K562 (cell line): ENCODE measurements at regions not wholly inside any gene's neighbourhood (a gene's known extent, or its start where the extent isn't known, plus 50 kb on each side); places are given as distances from the start of the nearest gene placed in this dataset.

ENCODE experiments used
- ATAC-seq: fragments of 200-7000 bp; cut with Tn5 transposase; 3 replicates; pipeline ENCODE4 v1.9.1; 2020; ENCODE audit warnings: moderate library complexity
- BruUV-seq: library from RNA; stranded (reverse); fragments of 400-500 nt; replicated peaks from 2 replicates; lab custom pipeline; 2021; lab: Mats Ljungman, UMichigan
- CTCF ChIA-PET: fragments of 300-600 bp; formaldehyde crosslinking; extraction: SDS; loops from one replicate; lab custom pipeline; 2021; ENCODE audit warnings: low intra/inter-chr PET ratio; lab: Yijun Ruan, JAX
- POLR2A ChIA-PET: fragments of 300-600, 350-650 bp; sonication (Branson Sonifier 250); formaldehyde crosslinking; extraction: SDS; loops from one replicate; lab custom pipeline; 2021; ENCODE audit warnings: antibody characterized with exemption, inconsistent platforms; lab: Yijun Ruan, JAX
- DNase-seq, 4 experiments: peaks; one replicate each; pipeline versions ENCODE4 v3.0.0 to v3.0.0-alpha.2; 2011 to 2018; ENCODE audit warnings: low spot score in 3 of 4, mixed read lengths in 3 of 4; ENCODE audit errors: extremely low read depth in 1 of 4
- FAIRE-seq: peaks from 2 replicates; lab custom pipeline; 2011; peaks lifted over from hg19 to GRCh38; lab: Jason Lieb, UNC
- H2AFZ ChIP-seq: 2 replicates; pipeline ENCODE4 v1.6.0; 2011; ENCODE audit warnings: low read depth, low read length, control low read depth, inconsistent platforms
- H3K27ac ChIP-seq: fragments of 200-600 bp; 3 replicates; pipeline ENCODE4 v1.8.0; 2011; ENCODE audit warnings: low read depth, mild to moderate bottlenecking, control low read depth, inconsistent platforms, low read length, moderate library complexity, mixed read lengths; ENCODE audit errors: extremely low read depth
- H3K27me3 ChIP-seq, 2 experiments: fragments of 300-600 bp in 1 of 2; 2 replicates in 1 of 2; 3 replicates in 1 of 2; pipeline versions ENCODE4 v1.6.0 to v1.8.0; 2011; ENCODE audit warnings: inconsistent platforms in 2 of 2, low read length in 2 of 2, mild to moderate bottlenecking in 1 of 2, mixed read lengths in 1 of 2, moderate library complexity in 1 of 2; ENCODE audit not compliant: control insufficient read depth in 2 of 2, insufficient read depth in 2 of 2
- H3K36me3 ChIP-seq: fragments of 300-600 bp; 3 replicates; pipeline ENCODE4 v1.8.0; 2011; ENCODE audit warnings: mild to moderate bottlenecking, low read length, inconsistent platforms; ENCODE audit not compliant: control insufficient read depth, insufficient read depth
- H3K4me1 ChIP-seq, 2 experiments: fragments of 200-600 bp in 1 of 2; replicated peaks in 1 of 2; 2 replicates in 1 of 2; 3 replicates in 1 of 2; pipeline versions ENCODE4 v1.5.1 to v1.8.0; 2011; ENCODE audit warnings: inconsistent platforms in 2 of 2, low read length in 2 of 2, mild to moderate bottlenecking in 1 of 2, mixed read lengths in 1 of 2, moderate library complexity in 1 of 2; ENCODE audit not compliant: control insufficient read depth in 2 of 2, insufficient read depth in 2 of 2
- H3K4me2 ChIP-seq: 2 replicates; pipeline ENCODE4 v1.6.1; 2011; ENCODE audit warnings: low read length, control low read depth, inconsistent platforms, mixed read lengths; ENCODE audit not compliant: insufficient read depth
- H3K4me3 ChIP-seq: fragments of 200-600 bp; sonication (generic), shearing (Covaris generic); 2 replicates; pipeline ENCODE4 v1.5.1; 2016; ENCODE audit warnings: control low read depth, inconsistent platforms
- H3K79me2 ChIP-seq: fragments of 200-600 bp; 3 replicates; pipeline ENCODE4 v1.8.0; 2011; ENCODE audit warnings: low read length, inconsistent platforms; ENCODE audit not compliant: control insufficient read depth, insufficient read depth
- H3K9ac ChIP-seq, 2 experiments: 2 replicates each; pipeline versions ENCODE4 v1.6.0 to v1.6.1; 2011; ENCODE audit warnings: low read depth in 2 of 2, low read length in 2 of 2, control low read depth in 1 of 2, inconsistent platforms in 1 of 2, mild to moderate bottlenecking in 1 of 2, mixed read lengths in 1 of 2; ENCODE audit not compliant: insufficient read depth in 1 of 2
- H3K9me1 ChIP-seq: one replicate; pipeline ENCODE4 v1.6.0; 2011; ENCODE audit warnings: inconsistent platforms, mild to moderate bottlenecking, low read length, moderate library complexity; ENCODE audit not compliant: control insufficient read depth, insufficient read depth
- H3K9me3 ChIP-seq: replicated peaks from 2 replicates; pipeline ENCODE4 v1.5.1; 2011; ENCODE audit warnings: low read depth, low read length, inconsistent platforms; ENCODE audit not compliant: control insufficient read depth, insufficient read depth
- H4K20me1 ChIP-seq: replicated peaks from 2 replicates; pipeline ENCODE4 v1.6.1; 2011; ENCODE audit warnings: low read length, inconsistent platforms, mixed read lengths; ENCODE audit not compliant: control insufficient read depth, insufficient read depth
- BRD9 ChIP-seq: fragments of 450-650 bp; IDR thresholded peaks from 2 replicates; pipeline ENCODE4 v1.6.1; 2018; ENCODE audit warnings: low read depth; ENCODE audit not compliant: partially characterized antibody
- CBX5 ChIP-seq: IDR thresholded peaks from 2 replicates; pipeline ENCODE4 v1.6.1; 2014; ENCODE audit warnings: low read depth, borderline replicate concordance
- MTA3 ChIP-seq: fragments of 450-650 bp; formaldehyde crosslinking; IDR thresholded peaks from 2 replicates; pipeline ENCODE4 v1.6.1; 2017; ENCODE audit warnings: mild to moderate bottlenecking, borderline replicate concordance
- RUNX1 ChIP-seq: sonication (generic); IDR thresholded peaks from 2 replicates; pipeline ENCODE4 v1.6.1; 2016; ENCODE audit warnings: antibody characterized with exemption, low read depth
- ZC3H8 ChIP-seq: fragments of 450-650 bp; IDR thresholded peaks from 2 replicates; pipeline ENCODE4 v1.6.1; 2017
- ZNF24 ChIP-seq: fragments of 450-650 bp; IDR thresholded peaks from 2 replicates; pipeline ENCODE4 v1.6.1; 2016
- ZNF586 ChIP-seq: fragments of 450-650 bp; formaldehyde crosslinking; conservative IDR thresholded peaks from 2 replicates; pipeline ENCODE4 v1.4.0; 2020; ENCODE audit warnings: mild to moderate bottlenecking, moderate library complexity
- WGBS: fragments of 100-300 bp; shearing (Covaris generic); methylation state at CpG from one replicate; pipeline ENCODE4 v1.1.6; 2016; ENCODE audit warnings: low coverage, mixed read lengths; ENCODE audit not compliant: insufficient coverage; ENCODE audit errors: missing lambda C conversion rate; 5-methylcytosine and 5-hydroxymethylcytosine counted together
- in situ Hi-C: fragments of 300-500 bp; cut with MboI; formaldehyde crosslinking; loops from 4 replicates; pipeline ENCODE4 v1.15.0; 2018; ENCODE audit warnings: inconsistent platforms, mixed read lengths
- intact Hi-C: fragments of 100-400 bp; cut with micrococcal nuclease; formaldehyde crosslinking; loops from 2 replicates; pipeline ENCODE4 v1.14.2; 2022
- TF ChIP-seq, protein P1 (sequence below): sonication (generic); formaldehyde crosslinking; IDR thresholded peaks from 2 replicates; pipeline ENCODE4 v1.8.1; 2023; ENCODE audit warnings: mild to moderate bottlenecking, missing genetic modification reagents, moderate library complexity
- TF ChIP-seq, protein P2 (sequence below): IDR thresholded peaks from 2 replicates; pipeline ENCODE4 v1.6.1; 2016; ENCODE audit warnings: missing genetic modification characterization, missing compliant biosample characterization
- TF ChIP-seq, protein P3 (sequence below): fragments of 250-450 bp; sonication (Bioruptor Pico); IDR thresholded peaks from 2 replicates; pipeline ENCODE4 v1.4.0; 2020; ENCODE audit warnings: mild to moderate bottlenecking, moderate library complexity, borderline replicate concordance
- TF ChIP-seq, protein P4 (sequence below): sonication (generic); formaldehyde crosslinking; IDR thresholded peaks from 2 replicates; pipeline ENCODE4 v1.8.1; 2023; ENCODE audit warnings: missing genetic modification reagents, mild to moderate bottlenecking, borderline replicate concordance

DNA sequence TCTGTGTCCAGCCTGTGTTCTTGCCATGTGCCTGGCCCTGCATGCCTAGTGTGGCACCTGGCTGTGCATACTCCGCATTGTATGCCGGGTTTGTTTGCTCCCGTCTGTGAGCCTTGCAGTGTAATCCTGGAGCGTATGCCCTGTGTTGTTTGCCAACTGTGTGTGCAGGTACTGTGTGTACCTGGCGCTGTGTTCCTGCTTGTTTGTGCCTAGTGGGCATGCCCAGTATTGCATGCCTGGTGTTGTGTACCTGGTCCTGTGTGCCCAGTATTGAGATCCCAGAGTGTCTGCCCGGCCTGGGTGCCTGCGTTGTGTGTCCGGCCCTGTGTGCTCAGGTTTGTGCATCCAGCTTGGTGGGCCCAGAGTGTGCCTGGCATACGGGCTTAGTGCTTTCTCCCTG is 54.5 kb upstream of the CHRNA7 start (continued):
- TF ChIP-seq, protein P1, sequence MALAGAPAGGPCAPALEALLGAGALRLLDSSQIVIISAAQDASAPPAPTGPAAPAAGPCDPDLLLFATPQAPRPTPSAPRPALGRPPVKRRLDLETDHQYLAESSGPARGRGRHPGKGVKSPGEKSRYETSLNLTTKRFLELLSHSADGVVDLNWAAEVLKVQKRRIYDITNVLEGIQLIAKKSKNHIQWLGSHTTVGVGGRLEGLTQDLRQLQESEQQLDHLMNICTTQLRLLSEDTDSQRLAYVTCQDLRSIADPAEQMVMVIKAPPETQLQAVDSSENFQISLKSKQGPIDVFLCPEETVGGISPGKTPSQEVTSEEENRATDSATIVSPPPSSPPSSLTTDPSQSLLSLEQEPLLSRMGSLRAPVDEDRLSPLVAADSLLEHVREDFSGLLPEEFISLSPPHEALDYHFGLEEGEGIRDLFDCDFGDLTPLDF, result no peak
- TF ChIP-seq ZNF24, result no peak
- TF ChIP-seq, all 486 proteins: peak for 0

DNA sequence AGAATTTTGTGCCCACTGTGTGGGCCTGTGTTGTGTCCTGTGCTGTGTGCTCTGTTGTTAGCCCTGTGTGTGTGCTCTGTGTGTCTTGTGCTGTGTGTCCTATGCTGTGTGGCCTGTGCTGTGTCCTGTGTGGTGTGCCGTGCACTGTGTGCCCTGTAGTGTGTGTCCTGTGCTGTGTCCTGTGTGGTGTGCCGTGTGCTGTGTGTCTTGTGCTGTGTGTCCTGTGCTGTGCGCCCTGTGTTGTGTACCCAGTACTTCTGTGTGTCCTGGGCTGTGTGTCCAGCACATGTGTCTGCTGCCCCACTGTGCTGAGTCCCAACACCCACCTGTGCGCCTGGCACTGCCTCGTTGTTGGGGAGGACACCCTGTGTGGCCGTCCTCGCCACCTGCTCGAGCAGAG is 53.2 kb upstream of the CHRNA7 start:
- in situ Hi-C loops (loop anchor here (25.0 kb wide), 1 partner anchor 1715 kb away; no protein-coding TSS in a partner anchor), intact Hi-C loops (loop anchor here (5.0 to 10.0 kb wide), 2 partner anchors 330 to 542 kb away; no protein-coding TSS in a partner anchor)
- BruUV-seq, result no TSS peak
- Histone ChIP-seq H4K20me1 (no peaks in the 10 kb centered on the region), H2AFZ (no peak overlapping the region), H3K27ac (no peak overlapping the region), H3K9ac (no peak overlapping the region), H3K36me3 (no peaks in the 10 kb centered on the region), H3K4me2 (no peak overlapping the region), H3K9me1 (no peaks in the 10 kb centered on the region), H3K79me2 (no peaks in the 10 kb centered on the region), H3K27me3 (peaks cover 0 to 1% of the 10 kb centered on the region in 2 experiments; a peak in 1 of 5 replicates), H3K4me3 (no peak overlapping the region), H3K9me3 (no peaks in the 10 kb centered on the region), H3K4me1 (peaks cover 0 to 4% of the 10 kb centered on the region in 2 experiments; a peak in 2 of 5 replicates)
- POLR2A ChIA-PET, result no interaction called here
- no peak for ATAC-seq
- CTCF ChIA-PET, result interaction anchor here (0.5 kb wide), 2 partner anchors 108 to 156 kb away, joined by 3 to 4 read pairs; no protein-coding TSS in a partner anchor
- 1% methylated on average over 7 of the region's 8 CpGs for WGBS
- no peak for DNase-seq
- no peak for FAIRE-seq
- no peak for TF ChIP-seq ZNF586 (CRISPR knock-in tag)
- no peak for TF ChIP-seq MTA3
- TF ChIP-seq, protein P2, sequence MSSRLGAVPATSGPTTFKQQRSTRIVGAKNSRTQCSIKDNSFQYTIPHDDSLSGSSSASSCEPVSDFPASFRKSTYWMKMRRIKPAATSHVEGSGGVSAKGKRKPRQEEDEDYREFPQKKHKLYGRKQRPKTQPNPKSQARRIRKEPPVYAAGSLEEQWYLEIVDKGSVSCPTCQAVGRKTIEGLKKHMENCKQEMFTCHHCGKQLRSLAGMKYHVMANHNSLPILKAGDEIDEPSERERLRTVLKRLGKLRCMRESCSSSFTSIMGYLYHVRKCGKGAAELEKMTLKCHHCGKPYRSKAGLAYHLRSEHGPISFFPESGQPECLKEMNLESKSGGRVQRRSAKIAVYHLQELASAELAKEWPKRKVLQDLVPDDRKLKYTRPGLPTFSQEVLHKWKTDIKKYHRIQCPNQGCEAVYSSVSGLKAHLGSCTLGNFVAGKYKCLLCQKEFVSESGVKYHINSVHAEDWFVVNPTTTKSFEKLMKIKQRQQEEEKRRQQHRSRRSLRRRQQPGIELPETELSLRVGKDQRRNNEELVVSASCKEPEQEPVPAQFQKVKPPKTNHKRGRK (tag), result no peak
- TF ChIP-seq CBX5, result no peak
- no peak for TF ChIP-seq ZC3H8
- TF ChIP-seq, protein P3, sequence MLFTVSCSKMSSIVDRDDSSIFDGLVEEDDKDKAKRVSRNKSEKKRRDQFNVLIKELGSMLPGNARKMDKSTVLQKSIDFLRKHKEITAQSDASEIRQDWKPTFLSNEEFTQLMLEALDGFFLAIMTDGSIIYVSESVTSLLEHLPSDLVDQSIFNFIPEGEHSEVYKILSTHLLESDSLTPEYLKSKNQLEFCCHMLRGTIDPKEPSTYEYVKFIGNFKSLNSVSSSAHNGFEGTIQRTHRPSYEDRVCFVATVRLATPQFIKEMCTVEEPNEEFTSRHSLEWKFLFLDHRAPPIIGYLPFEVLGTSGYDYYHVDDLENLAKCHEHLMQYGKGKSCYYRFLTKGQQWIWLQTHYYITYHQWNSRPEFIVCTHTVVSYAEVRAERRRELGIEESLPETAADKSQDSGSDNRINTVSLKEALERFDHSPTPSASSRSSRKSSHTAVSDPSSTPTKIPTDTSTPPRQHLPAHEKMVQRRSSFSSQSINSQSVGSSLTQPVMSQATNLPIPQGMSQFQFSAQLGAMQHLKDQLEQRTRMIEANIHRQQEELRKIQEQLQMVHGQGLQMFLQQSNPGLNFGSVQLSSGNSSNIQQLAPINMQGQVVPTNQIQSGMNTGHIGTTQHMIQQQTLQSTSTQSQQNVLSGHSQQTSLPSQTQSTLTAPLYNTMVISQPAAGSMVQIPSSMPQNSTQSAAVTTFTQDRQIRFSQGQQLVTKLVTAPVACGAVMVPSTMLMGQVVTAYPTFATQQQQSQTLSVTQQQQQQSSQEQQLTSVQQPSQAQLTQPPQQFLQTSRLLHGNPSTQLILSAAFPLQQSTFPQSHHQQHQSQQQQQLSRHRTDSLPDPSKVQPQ (CRISPR knock-in tag), result no peak
- TF ChIP-seq, protein P4, sequence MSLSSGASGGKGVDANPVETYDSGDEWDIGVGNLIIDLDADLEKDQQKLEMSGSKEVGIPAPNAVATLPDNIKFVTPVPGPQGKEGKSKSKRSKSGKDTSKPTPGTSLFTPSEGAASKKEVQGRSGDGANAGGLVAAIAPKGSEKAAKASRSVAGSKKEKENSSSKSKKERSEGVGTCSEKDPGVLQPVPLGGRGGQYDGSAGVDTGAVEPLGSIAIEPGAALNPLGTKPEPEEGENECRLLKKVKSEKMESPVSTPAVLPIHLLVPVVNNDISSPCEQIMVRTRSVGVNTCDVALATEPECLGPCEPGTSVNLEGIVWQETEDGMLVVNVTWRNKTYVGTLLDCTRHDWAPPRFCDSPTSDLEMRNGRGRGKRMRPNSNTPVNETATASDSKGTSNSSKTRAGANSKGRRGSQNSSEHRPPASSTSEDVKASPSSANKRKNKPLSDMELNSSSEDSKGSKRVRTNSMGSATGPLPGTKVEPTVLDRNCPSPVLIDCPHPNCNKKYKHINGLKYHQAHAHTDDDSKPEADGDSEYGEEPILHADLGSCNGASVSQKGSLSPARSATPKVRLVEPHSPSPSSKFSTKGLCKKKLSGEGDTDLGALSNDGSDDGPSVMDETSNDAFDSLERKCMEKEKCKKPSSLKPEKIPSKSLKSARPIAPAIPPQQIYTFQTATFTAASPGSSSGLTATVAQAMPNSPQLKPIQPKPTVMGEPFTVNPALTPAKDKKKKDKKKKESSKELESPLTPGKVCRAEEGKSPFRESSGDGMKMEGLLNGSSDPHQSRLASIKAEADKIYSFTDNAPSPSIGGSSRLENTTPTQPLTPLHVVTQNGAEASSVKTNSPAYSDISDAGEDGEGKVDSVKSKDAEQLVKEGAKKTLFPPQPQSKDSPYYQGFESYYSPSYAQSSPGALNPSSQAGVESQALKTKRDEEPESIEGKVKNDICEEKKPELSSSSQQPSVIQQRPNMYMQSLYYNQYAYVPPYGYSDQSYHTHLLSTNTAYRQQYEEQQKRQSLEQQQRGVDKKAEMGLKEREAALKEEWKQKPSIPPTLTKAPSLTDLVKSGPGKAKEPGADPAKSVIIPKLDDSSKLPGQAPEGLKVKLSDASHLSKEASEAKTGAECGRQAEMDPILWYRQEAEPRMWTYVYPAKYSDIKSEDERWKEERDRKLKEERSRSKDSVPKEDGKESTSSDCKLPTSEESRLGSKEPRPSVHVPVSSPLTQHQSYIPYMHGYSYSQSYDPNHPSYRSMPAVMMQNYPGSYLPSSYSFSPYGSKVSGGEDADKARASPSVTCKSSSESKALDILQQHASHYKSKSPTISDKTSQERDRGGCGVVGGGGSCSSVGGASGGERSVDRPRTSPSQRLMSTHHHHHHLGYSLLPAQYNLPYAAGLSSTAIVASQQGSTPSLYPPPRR, result no peak
- TF ChIP-seq RUNX1, result no peak
- no peak for TF ChIP-seq BRD9
